T-helper 1 cell (primary cell): ENCODE measurements at regions not wholly inside any gene's neighbourhood (a gene's known extent, or its start where the extent isn't known, plus 50 kb on each side); places are given as distances from the start of the nearest gene placed in this dataset.
"Not testable (repeated sequence)": the region's sequence is repeated elsewhere in the genome, so short reads cannot be mapped to it uniquely, and the experiment has no call there.

ENCODE experiments used
- DNase-seq, 5 donors: peaks; one replicate each; pipeline ENCODE4 v3.0.0-alpha.2; 2012 to 2020

DNA sequence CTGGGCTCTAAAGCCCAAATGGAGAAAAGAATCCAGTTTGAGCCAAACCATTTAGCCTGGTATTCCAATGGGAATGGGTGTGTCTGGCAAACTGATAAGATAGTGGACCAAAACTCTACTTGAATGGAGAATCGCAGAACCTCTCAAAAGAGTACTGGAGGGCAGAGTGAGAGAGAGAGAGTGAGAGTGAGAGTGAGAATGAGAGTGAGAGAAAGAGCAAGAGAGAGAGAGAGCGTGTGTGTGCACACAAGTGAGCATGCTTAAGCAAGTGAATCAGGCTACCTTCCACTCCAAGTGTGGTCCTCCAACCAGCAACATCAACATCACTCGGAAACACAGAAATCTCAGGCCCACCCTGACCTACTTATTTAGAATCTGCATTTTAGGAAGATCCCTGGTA, 58.8 kb downstream of the UQCRFS1 start:
- DNase-seq, result no peak

DNA sequence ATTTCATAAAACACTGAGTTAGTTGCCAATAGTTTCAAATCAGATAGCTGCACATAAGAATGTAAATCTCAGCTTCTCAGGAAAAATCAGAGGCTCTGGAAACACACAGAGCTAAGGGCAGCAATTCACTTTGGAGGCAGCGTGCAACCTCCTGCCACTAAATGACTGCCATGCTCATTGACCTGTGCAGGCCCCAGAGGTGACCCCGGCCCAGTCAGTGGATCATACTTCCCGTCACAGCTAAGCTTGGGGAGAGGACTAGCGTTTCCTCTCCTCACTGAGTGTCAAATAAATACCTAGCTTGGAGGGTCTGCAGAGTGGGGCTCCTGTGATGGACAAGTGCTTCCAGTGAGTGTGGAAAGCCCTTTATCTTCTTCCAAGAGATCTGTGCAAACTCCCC, 67.2 kb downstream of the UQCRFS1 start:
- no peak for DNase-seq

DNA sequence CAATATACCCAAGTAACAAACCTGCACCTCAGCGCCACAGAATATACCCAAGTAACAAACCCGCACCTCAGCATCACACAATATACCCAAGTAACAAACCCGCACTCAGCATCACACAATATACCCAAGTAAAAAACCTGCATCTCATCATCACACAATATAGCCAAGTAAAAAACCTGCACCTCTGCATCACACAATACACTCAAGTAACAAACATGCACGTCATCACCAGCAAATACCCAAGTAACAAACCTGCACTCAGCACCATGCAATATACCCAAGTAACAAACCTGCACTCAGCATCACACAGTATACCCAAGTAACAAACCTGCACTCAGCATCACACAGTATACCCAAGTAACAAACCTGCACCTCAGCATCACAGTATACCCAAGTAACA, 69.8 kb downstream of the UQCRFS1 start:
- DNase-seq, result no peak

DNA sequence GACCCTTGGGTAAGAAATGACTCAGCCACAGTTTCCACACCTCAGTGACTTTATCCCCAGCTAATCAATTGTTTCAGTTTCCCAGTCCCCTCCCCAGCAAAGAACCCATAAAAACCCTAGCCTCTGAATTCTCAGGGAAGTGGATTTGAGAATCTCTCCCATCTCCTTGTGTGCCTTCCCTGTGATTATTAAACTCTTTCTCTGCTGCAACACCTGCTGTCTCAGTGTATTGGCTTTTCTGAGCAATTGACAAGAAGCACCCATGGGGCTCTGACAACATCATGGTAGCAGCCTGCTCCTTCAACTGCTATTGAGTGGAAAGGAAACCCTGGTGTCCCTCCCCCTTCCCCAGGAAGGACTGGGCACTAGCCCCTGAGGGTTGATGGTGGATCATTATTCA, 73.7 kb downstream of the UQCRFS1 start:
- no peak for DNase-seq

DNA sequence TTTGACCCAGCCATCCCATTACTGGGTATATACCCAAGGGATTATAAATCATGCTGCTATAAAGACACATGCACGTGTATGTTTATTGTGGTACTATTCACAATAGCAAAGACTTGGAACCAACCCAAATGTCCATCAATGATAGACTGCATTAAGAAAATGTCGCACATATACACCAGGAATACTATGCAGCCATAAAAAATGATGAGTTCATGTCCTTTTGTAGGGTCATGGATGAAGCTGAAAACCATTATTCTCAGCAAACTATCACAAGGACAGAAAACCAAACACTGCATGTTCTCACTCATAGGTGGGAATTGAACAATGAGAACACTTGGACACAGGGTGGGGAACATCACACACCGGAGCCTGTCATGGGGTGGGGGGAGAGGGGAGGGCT, 74.7 kb downstream of the UQCRFS1 start:
- not testable (repeated sequence) for DNase-seq

DNA sequence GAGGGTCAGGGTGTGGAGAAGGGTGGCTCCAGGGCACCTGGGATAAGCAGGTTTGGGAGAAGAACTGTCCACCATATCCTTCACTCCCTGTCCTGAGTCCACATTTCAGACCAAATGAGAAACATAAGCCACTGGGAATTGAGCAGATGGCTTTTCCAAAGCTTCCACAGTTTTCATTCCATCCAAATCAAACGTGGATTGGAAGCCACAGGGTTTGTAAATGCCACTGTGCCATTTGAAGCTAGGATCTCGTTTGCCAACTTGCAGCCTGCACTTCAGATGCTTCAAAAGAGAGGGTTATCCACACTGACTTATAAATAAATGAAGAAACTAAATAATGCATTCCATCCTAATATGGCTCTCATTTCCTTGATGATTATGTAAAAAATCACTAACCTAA, 81.5 kb downstream of the UQCRFS1 start:
- no peak for DNase-seq

DNA sequence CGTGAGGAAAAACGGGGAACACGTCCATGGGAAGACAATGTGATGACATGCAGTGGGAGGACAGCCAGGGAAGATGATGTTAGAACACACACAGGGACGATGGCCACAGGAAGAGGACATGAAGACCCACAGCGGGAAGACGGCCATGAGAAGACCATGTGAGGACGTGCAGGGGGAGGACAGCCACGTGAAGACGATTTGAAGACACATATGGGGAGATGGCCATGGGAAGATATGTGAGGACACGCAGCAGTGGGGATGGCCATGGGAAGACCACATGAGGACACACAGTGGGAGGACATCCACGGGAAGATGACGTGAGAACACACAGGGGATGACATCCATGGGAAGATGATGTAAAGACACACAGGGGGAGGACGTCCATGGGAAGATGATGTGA, 83.8 kb downstream of the UQCRFS1 start:
- no peak for DNase-seq

DNA sequence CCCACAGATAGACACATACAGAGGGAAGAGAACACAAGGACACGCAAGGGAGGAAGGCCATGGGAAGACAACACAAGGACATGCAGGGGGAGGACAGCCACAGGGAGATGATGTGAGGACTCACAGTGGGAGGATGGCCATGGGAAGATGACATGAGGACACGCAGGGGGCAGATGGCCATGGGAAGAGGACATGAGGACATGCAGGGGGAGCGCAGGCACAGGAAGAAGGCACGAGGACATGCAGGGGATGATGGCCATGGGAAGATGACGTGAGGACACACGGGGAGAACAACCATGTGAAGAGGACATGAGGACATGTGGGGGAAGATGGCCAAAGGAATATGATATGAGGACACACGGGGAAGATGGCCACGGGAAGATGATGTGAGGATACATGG, 84.7 kb downstream of the UQCRFS1 start:
- DNase-seq, result no peak

DNA sequence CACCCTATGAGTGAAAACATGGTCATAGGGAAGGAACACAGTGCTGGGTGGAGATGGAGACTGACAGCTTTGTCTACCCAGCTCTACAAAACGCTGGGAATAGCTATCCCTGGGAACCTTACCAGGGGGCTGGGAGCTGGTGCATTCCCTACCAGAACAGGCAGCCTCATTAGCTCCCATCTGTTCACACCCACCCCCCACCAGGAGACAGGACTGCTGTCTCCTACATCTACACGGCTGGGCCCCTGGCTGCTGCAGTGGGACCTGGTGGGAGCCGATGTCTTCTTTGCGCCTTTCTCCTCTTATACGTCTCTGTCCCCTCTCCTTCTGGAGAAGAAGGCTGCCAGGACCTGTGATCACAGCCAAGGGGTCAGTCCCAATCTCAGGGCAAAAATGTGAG, 90.8 kb downstream of the UQCRFS1 start:
- no peak for DNase-seq

DNA sequence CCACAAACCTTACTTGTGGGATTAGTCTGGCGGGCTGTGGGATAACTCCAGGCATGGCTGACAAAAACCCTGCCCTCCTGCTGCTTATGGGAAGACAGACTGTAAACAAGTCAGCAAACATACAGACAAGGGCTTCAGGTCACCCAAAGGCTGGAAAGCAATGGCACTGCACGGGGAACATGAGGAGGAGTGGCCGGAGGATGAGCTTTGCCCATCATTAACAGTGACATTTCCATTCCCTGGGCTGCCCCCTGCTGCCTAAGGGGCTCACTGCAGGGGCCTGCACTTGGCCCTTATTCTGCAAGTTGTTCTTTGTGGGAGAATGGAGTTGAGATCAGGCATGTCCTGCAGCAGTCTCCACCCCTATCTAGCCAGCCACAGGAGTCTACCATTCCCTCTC, 91.3 kb downstream of the UQCRFS1 start:
- DNase-seq, result no peak

DNA sequence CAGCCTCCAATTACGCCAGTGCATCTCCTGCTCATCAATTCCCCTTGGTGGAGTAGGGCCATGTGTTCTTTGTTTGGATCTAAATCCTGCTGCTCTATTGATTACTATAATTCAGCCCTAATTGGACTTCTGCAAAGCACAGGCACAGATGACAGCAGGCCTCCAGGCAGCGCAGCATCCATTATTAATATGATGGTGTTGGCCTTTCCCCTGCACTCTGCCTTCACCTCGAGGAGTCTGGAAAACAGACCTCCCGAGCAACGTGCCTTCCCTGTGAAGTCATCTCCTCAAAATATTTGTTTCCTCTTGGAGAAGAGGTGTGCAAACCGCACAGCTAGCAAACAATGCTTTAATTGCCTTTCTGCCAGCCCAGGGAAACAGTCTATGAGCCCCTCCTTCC, 92.5 kb downstream of the UQCRFS1 start:
- DNase-seq, result no peak

DNA sequence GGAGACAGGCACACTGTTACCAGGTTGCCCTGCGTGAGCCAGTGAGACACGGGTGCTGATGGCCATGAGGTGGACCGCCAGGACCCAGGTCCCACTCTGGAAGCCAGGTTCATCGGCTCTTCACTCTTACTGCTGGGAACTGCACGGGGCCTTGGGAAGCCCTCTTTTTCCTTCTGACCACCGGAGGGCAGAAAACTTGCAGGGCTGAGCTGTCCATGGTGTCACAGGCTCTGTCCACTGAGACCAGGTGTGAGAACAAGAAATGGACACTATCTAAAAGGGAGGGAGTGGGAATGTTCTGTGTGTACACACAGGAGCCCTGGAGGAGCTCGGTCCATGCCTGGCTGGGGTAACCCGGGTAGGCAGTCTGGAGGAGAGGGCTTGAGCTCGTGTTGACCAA, 93.4 kb downstream of the UQCRFS1 start:
- no peak for DNase-seq

DNA sequence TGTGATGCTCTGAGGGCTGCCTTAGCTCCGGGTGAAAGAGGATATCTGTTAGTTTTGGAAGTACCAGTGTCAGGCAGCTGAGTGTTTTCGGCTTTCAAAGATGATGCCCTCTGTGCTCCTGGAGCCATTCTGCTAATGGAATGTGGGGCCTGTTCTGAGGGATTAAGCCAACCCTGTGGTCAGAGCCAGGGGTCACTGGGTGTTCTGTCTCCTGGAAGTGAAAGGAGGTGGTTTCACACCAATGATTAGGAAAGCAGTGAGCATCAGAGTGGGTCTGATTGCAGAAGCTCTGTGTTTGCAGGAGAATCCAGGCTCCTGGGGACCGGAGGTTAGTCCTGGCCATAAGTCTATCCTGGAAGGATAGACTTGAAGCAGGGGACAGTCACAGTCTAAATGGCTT, 94.6 kb downstream of the UQCRFS1 start:
- DNase-seq, result no peak

DNA sequence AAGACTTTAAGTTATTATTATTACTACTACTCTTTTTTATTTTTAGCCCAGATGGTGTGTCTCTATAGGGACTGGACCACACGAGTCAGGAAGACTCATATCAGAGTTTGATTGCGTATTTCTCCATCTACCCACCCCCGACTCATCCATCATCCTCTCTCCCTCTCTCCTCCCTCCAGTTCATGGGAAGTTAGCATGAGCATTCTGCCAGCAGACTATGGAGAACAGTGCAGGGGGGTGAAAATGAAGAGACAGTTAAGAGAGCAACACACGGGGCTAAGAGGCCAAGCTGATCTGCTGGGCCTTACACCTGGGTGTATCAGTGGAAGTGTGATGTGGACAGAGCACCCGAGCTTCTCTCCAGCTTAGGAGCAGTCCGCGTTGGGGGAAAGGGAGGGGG, 95.0 kb downstream of the UQCRFS1 start:
- DNase-seq, result no peak

DNA sequence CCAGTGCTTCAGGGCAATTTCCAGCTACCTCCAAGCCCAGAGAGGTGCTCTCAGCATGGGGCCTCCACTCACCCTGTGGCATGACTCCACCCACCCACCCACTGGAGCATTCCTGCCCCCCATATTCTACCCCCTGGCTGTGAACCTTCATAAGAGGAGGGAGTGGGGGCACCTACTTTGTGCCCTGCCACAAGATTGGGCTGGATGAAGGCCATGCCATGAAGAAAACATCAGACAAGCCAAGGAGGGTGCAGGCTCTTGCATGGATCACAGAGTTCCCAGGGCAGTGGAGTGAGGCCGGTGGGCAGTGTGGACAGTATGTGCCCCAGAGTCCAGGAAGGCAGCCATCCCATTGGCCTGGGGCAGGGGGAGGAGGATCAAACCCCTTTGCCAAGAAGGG, 97.8 kb downstream of the UQCRFS1 start:
- DNase-seq, result no peak

DNA sequence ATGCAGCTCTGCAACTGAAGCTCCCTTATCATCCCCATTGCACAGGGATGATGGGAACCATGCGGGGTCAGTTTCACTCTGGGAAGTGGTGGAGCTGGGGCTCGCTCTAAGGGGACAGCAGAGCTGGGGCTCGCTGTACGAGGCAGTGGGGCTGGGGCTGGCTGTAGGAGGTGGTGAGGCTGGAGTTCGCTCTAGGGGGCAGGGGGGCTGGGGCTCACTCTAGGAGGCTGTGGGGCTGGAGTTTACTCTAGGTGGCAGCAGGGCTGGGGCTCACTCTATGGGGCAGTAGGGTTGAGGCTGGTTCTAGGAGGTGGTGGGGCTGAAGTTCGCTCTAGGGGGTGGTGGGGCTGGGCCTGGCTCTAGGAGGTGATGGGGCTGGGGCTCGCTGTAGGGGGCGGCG, 99.1 kb downstream of the UQCRFS1 start:
- DNase-seq, result no peak

DNA sequence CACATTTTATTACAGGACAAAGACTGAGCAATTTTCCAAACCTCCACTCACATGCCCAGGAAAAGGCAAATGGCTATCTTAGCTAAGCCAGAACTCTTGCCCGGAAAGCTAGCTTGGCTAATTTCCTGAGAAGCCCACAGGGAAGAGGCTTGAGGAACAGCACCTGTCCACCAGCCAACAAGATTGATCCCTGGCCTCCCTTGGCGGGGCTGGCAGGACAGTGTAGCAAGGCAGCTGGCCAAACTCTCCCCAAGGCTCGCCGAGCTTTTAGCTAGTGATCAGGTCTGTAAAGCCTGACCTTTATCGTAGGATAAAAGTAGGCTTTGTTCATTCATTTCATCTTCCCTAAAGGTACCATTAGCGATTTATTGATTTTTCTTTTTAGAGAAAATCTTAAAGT, 101.4 kb downstream of the UQCRFS1 start:
- DNase-seq, result no peak

DNA sequence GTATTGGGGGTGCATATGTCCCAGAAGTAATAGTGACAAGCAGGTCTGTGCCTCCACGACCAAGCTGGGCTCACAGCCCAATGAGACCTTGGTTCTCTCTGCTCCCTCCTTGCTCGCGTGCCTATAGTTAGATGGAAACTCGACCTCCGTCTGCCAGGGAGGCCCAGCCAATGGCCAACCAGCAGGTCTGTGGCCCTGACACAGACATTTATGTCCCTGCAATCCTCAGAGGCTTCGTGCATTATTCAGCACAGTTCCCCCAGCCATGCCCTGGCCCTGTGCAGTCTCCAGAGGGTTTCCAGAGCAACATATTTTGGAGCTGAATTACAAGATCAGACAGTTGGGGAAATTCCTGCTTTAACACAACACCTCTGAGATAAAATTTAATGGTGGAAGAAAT, 105.1 kb downstream of the UQCRFS1 start:
- no peak for DNase-seq

DNA sequence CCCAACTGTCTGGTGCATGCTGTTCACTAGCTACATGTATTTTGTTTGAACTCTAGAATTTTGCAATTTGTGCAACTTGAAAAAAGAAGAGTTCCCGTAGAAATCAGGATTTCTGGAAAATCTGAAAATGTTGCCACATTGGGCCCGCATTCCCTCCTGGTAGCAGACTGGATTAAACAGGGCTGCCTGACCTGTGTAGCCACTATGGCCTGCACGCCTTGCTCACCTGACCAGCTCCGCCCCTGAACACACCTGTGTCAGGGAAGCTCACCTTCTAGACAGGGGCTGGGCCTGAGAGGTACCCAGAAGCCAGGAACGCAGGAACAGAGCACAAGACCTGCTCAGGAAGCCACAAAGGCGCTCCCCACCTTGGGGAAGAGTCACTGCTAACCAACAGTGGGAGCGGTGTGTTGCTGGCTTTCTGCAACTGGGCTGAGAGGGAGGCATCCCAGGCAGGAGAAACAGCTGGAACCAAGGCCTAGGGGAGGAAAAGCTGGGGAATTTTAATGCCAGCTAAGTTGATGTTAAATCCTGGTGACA, 106.5 kb downstream of the UQCRFS1 start:
- DNase-seq, result no peak

DNA sequence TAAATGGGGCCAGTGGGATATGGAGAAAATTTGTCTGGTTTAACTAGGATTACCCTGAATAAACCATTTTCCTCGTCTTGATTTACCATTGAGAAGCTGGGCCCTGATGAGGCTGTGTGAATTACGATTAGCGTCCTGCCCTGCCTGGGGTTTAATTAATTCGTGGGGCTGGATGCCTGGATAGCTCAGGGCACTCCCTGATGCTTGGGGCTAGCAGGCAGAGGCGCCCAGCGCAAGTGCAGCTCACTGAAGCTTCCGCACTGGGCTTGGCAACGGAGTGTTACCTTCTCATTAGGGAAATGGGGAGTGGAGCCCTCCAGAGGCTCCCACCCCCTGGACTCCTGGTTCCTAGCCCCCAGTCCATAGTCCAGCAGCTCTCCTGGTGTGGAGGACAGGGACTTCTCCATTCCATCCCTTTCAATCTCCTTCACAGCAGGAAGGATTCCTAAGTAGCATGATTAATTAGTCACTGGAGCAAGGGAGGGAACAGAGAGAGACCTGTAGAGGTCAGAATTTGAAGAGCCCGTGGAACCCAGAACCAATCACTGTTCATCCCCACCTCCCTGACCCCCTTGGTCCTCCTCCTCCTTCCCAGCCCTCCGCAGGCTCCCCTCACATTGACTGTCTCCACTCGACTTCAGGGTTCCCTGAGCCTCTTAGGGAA, 107.2 kb downstream of the UQCRFS1 start:
- no peak for DNase-seq

DNA sequence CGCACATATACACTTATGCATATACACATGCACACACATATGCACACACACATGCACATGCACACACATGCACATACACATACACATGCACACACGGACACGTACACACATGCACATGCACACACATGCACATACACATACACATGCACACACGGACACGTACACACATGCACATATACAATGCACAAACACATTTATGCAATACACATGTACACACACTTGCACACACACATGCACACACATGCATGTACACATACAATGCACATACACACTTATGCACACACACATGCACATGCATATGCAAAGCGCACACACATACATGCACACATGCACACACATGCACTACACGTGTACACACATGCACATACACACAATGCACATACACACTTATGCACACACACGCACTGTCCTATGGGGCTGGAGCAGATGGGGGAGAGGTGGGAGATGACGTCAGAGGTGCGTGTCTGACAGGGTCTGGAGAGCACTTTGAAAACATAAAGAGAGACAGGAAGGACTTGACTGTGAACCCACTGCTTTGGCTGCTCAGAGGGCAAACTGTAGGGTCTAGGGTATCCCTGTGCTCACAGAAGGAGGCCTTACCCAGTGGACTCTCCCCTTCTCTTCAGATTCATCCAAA, 108.2 kb downstream of the UQCRFS1 start:
- no peak for DNase-seq

DNA sequence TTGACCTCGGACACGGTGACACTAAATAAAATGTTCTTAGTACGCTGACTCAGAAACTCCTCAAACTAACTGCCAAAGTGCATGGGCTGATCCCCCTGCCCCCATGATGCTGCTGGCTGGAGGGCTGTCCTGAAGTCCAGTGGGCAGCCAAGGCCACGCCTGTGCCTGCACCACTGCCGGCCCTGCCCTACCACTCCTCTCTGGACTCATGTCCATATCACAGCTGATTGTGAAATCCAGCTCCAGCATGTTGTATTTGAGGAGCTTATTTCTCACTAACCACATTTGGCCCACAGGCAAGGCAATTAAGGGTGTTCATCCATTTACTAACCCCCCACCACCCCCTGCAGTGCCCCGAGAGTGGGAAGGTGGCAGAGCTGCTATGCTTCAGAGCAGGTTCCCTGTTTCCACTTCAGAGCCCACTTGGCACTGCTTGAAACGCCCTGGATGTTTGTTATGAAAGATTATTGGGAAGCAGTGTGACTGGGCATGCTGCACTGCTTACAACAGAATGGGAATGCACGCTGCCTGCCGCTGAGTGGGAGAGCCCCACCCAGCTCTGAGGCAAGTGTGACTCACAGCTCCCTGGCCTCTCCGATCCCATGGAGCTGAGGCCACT, 114.0 kb downstream of the UQCRFS1 start:
- DNase-seq, result no peak

DNA sequence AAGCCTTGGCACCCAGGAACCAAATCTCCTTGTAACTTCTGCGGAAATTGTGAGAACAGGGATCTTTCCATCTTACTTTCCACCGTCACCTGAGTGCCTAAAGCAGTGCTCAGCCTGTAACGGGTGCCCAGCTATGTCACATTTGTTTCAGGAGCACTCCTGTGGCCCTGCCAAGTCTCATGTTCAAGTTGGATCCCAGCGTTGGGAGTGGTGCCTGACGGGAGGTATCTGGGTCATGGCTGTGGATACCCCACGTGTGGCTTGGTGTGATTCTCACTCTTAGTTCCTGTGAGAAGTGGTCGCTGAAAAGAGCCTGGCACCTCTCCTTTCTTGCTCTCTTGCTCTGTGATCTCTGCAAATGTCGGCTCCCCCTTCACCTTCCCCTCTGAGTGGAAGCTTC, 114.9 kb downstream of the UQCRFS1 start:
- no peak for DNase-seq

DNA sequence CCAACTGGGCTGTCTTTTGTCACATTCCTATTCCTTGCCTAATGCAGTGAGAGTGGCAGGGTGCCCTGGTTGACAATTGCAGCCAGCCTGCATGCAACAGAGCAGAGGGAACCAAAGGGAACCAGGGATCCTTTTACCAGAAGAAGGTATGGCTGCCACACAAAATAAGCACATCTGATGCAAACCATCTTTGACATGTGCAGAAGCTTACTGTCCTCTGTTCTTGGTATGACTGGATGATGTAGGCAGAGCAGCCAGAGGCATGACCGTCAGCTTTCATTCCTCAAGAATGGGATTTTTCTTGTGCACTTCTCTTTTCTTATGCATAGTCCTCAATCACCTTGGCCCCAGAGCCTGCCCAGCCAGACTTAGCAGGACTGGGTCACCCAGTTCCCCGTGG, 116.1 kb downstream of the UQCRFS1 start:
- no peak for DNase-seq

DNA sequence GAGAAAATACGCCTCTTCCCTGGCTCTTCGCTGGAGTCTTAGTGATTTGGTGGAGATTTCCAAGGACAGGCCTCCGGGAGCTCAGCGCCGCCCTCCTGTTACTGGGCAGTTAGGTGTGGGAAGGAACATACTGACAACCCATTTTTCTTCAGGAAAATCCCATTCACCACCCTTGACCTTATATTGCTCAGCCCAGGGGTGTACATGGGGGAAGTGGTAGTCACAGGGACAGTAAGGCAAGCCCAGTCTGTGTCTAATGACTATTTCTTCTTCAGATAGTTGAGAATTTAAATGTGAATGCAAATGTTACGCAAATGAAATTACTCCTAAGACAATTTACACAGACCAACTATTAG, 119.4 kb downstream of the UQCRFS1 start:
- DNase-seq, result no peak
